GM18858 (cell line): ENCODE measurements at regions not wholly inside any gene's neighbourhood (a gene's known extent, or its start where the extent isn't known, plus 50 kb on each side); places are given as distances from the start of the nearest gene placed in this dataset.

ENCODE experiments used
- ATAC-seq: cut with Tn5 transposase; IDR thresholded peaks from one replicate; pipeline ENCODE4 v1.9.1; 2021; ENCODE audit not compliant: unreplicated experiment

- ATAC-seq, result no peak
These were observed 159.0 kb downstream of the LRIG3 start for GRCh38 chr12:58761308-58761707.

GRCh38 chr12:58764100-58764953 is 156.0 kb downstream of the LRIG3 start:
- ATAC-seq, result no peak

- no peak for ATAC-seq
These were observed 155.2 kb downstream of the LRIG3 start for GRCh38 chr12:58765076-58765475.

GRCh38 chr12:58765653-58766512 is 154.4 kb downstream of the LRIG3 start:
- no peak for ATAC-seq

GRCh38 chr12:58766513-58766870 is 153.8 kb downstream of the LRIG3 start:
- no peak for ATAC-seq

DNA sequence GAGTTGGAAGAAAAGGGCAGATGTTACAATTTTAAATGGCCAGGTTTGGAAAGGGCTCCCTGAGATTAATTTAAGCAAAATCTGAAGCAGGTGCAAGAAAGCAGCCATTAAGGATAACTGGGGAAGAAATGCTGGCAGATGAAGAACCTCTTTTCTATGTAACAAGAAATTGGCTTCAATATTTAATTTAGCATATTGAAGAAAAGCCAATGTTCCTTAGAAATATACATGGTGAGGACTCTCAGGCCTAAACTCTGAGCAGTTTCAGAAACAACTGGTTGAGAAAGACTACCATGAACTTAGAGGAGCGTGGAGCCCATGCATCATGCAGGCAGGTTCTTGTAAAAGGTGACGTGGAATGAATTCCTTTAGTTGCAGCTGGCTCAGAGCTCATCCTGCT is 152.8 kb downstream of the LRIG3 start:
- no peak for ATAC-seq

- no peak for ATAC-seq
These were observed 146.3 kb downstream of the LRIG3 start for GRCh38 chr12:58773986-58774385.

DNA sequence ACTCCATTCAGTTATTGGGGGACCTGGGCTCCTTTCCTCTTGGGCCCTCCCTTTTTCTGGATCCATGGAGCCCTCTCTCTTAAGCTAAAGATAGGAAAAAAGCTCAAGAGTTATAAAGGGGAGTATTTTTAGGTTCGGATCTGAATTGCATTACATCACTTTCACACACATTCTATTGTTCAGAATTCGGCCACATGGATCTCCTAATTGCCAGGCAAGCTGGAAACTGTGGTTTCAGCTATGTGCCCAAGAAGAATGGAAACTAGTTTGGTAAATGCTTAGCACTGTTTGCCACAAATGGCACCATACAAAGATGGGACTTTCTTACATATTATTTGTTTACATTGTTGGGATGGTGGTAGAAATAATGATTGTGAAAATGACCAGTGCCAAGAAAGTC is 145.6 kb downstream of the LRIG3 start:
- ATAC-seq, result no peak

DNA sequence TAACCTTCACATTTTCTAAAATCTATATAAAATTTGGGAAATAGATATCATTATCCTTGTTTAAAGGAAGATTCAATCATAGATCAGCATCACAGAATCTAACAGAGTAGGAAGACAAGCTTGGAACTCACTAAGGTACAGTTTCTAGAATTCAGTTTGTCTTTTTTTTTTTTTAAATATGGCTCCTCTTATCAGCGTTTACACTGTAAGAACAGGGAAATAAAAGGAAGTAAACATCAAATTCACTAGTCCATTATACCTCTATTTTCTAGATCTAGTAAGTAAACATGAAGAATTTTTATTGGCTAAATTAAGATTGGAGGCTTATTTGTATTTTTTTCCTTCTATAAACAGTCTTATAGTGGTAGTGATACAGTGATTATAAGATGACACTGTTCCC is 144.9 kb downstream of the LRIG3 start:
- no peak for ATAC-seq

- no peak for ATAC-seq
These were observed 144.2 kb downstream of the LRIG3 start for GRCh38 chr12:58776144-58776543.

DNA sequence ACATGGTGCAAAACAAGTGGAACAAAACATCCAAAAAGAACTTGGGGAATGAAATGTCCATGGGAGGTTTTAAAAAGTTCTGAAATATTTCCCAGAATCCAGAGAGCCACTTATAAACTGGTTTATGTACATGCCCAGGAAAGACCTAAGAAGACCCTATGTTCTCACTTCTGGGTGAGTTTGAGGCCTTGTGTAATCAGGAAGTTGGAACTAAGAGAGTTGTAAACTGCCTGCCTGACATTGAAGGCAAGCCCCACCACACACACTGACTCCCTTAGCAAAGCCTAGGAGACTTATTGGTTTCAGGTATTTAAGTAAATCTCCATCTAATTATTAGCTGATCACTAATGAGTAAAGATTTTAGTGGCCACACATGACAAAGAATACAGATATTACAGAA is 142.5 kb downstream of the LRIG3 start:
- ATAC-seq, result no peak

DNA sequence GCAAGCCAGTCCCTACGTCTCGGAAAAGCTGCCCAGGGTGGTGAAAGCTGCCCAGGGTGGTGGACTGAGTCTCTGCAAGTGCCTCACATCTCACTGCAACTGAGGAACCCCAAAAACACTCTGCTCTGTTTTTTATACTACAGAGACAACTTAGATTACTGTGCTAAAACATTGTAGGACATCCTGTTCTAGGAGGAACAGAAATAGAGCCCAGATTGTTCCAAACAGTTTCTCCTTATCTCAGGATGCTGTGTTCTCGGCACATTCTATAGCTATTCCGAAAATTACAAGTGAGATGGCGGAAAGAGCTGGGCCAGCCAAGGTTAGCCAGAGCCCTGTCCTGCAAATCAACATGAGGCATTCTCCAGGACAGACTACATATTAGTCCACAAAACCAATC is 138.7 kb downstream of the LRIG3 start:
- ATAC-seq, result no peak

GRCh38 chr12:58787021-58787760 is 133.1 kb downstream of the LRIG3 start:
- ATAC-seq, result no peak

DNA sequence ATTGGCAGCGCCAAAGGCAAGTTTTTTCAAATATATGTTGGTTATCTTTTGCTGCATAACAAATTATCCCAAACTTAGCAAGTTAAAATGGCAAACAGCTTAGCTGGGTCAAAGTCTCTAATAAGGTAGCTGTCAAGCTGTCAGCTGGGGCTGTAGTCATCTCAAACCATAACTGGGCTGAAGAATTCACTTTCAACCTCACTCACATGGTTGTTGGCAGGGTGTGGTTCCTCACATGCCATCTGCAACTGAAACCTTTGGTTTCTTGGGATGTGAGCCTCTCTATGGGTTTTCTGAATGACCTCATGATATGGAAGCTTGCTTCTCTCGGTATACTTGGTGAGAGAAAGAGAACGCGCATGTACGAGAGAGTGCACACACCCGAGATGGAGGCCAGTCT is 125.4 kb downstream of the LRIG3 start:
- no peak for ATAC-seq

DNA sequence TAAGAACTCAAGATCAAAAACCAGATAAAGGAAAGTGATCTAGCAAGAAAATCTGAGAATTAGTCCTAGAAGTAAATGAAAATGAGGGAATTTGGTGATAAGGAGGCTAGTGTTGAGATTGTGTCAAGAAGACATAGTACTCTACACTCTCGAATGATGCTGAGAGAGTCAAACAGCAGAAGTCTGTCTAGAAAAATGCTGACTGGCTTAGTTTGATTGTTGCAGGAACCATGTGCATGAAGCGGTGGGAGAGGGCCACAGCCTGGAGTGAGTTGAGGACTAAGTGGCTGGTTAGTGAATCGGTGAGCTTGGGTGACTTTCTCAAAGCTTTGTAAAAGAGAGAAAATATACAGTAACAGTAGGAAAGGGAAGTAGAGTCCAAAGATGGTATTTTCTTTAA is 124.5 kb downstream of the LRIG3 start:
- no peak for ATAC-seq

GRCh38 chr12:58801986-58802385 is 118.3 kb downstream of the LRIG3 start:
- no peak for ATAC-seq

- ATAC-seq, result no peak
These were observed 116.4 kb downstream of the LRIG3 start for GRCh38 chr12:58803908-58804307.

- ATAC-seq, result peak; percentile 69
These were observed 115.6 kb downstream of the LRIG3 start for GRCh38 chr12:58804749-58805148.

DNA sequence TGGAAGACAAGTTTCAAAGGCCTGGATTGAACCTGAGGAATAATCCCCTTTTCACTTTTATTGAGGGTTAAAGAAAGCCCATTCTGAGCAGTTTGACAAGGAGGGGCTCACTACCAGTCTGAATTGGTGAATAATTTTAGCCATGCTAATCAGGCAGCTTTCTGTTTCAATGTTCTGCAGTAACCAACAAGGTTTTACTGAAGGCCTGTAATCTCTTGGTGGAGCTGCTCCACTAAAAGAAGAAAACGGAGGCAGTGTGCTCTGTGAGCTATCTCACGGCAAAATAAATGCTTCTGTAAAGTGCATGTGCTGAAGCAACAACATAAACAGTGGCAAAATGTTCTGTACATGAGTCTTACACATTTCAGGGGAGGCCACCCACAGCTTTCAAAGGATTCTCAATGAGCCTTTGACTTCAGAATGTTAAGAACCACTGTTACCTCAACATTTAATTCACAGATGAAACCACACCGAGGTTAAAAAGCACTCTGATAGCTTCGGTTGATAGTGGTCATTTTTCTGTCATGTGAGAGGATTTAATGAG is 111.2 kb downstream of the LRIG3 start:
- no peak for ATAC-seq

DNA sequence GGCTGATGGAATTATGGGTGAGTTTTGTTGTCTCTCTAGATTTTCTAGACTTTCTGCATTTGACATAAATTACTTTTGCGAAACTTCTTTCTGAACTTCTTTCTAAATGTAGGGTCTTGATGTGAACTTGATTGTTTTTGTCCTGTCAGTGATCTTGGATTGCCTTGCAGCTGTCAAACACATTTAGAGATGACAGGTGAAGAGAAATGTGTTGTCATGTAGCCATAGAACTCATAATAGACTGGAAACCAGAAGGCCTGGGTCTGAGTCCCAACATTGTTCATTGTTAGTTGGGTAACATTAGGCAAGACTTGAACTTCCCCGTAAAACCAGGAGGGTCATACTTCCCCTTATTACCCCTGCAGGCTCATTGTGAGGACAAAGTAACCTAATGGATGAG is 109.0 kb downstream of the LRIG3 start:
- no peak for ATAC-seq

DNA sequence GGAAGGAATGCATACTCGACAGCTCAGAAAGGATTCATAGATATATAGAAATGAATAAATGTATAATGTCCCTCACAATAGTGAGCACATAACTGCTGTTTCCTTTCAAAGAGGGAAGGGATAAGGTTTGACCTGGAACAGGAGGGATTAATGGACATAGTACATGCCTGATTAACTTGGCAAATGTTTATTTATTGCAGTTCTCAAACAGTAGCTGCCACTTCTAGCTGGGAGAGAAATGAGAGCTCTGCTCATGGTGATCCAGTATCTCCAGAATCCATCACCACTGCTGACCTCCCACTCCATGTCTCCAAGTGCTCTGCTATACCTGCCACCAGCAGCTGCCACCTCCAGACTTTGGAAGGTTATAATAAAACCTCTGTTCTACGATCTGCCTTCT is 108.1 kb downstream of the LRIG3 start:
- ATAC-seq, result no peak
